ENCODE measurements at regions not wholly inside any gene's neighbourhood (a gene's known extent, or its start where the extent isn't known, plus 50 kb on each side); places are given as distances from the start of the nearest gene placed in this dataset.

DNA sequence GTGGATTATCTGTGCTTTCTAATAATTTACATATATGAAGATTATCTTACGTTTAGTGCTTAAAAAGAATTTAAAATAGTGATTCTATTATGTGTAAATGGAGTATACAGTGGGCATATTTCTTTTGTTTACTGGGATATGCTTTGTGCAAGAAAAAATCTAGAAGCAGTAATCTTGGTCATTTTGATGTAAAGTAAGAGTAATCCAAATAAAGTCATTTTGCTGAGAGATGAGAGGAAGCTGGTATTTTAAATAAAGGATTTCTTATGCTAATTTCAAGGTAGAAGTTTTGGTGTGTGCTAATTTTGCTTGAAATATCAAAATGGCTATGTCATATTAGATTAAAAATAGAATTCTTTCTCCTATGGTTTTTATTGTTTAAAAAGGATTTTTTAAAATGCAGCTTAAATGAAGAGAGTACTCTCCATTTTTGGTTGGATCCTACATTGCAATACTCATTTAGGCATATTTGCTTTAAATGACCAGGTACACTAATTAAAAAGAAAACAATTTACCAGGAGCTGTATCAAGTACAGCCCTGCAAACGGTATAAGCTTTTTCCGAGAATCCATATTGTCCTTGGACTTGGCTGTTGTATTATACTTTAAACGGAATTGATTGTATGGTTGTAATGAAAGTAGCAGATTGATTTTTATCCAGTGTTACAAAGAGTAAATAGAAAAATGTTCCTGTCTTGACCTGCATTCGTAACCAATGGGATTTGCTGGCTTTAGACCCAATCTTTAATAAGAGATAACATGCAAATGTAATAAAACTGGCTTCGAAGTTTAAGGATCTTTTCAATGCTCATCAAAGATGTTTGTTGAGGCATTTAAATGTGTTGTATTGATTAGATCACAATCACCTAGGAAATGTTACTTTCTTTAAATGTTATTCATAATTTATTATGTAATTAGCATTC lies 574.7 kb downstream of the USP25 start:
- Histone ChIP-seq H3K4me3 (no peak overlapping the region), H3K4me2 (no peak overlapping the region), H4K20me1 (no peaks in the 10 kb centered on the region), H3K9ac (no peak overlapping the region), H3K27me3 (no peaks in the 10 kb centered on the region), H3K36me3 (no peaks in the 10 kb centered on the region), H3K4me1 (no peaks in the 10 kb centered on the region), H3K9me3 (replicated peaks in 1 of 11) (no peaks in the 10 kb centered on the region), H3K27ac (no peak overlapping the region)
- no peak for TF ChIP-seq Cebpa-rat (IDR thresholded peaks at IDR 0.05)

- Histone ChIP-seq H3K27ac (no peak overlapping the region), H3K27me3 (no peaks in the 10 kb centered on the region), H3K4me1 (no peaks in the 10 kb centered on the region), H3K9me3 (replicated peaks in 1 of 11) (no peaks in the 10 kb centered on the region), H4K20me1 (no peaks in the 10 kb centered on the region), H3K4me3 (no peak overlapping the region), H3K36me3 (no peaks in the 10 kb centered on the region), H3K9ac (no peak overlapping the region), H3K4me2 (no peak overlapping the region)
- no peak for TF ChIP-seq Cebpa-rat (IDR thresholded peaks at IDR 0.05)
These were observed 575.9 kb downstream of the USP25 start for GRCh38 chr21:16305686-16306085.

- TF ChIP-seq Cebpa-rat (IDR thresholded peaks at IDR 0.05) = no peak
- no peak overlapping the region for H3K4me3 ChIP-seq
- no peaks in the 10 kb centered on the region for H4K20me1 ChIP-seq
- H3K36me3 ChIP-seq = no peaks in the 10 kb centered on the region
- no peaks in the 10 kb centered on the region for H3K4me1 ChIP-seq
- H3K27me3 ChIP-seq = no peaks in the 10 kb centered on the region
- no peak overlapping the region for H3K9ac ChIP-seq
- no peak overlapping the region for H3K27ac ChIP-seq
- H3K4me2 ChIP-seq = no peak overlapping the region
- no peaks in the 10 kb centered on the region for H3K9me3 ChIP-seq (replicated peaks in 1 of 11)
These were observed 577.5 kb downstream of the USP25 start for GRCh38 chr21:16307256-16307655.

GRCh38 chr21:16308269-16308668 lies 578.5 kb downstream of the USP25 start:
- H3K4me2 ChIP-seq = no peak overlapping the region
- H3K27ac ChIP-seq = no peak overlapping the region
- no peaks in the 10 kb centered on the region for H3K27me3 ChIP-seq
- H4K20me1 ChIP-seq = no peaks in the 10 kb centered on the region
- H3K9me3 ChIP-seq (replicated peaks in 1 of 11) = no peaks in the 10 kb centered on the region
- no peak overlapping the region for H3K9ac ChIP-seq
- no peaks in the 10 kb centered on the region for H3K4me1 ChIP-seq
- no peak overlapping the region for H3K4me3 ChIP-seq
- no peak for TF ChIP-seq Cebpa-rat (IDR thresholded peaks at IDR 0.05)
- no peaks in the 10 kb centered on the region for H3K36me3 ChIP-seq

GRCh38 chr21:16309250-16309971 lies 579.6 kb downstream of the USP25 start:
- Histone ChIP-seq H4K20me1 (no peaks in the 10 kb centered on the region), H3K4me1 (no peaks in the 10 kb centered on the region), H3K27me3 (no peaks in the 10 kb centered on the region), H3K9ac (no peak overlapping the region), H3K9me3 (replicated peaks in 1 of 11) (no peaks in the 10 kb centered on the region), H3K27ac (no peak overlapping the region), H3K4me2 (no peak overlapping the region), H3K36me3 (no peaks in the 10 kb centered on the region), H3K4me3 (no peak overlapping the region)
- TF ChIP-seq Cebpa-rat (IDR thresholded peaks at IDR 0.05) = no peak

DNA sequence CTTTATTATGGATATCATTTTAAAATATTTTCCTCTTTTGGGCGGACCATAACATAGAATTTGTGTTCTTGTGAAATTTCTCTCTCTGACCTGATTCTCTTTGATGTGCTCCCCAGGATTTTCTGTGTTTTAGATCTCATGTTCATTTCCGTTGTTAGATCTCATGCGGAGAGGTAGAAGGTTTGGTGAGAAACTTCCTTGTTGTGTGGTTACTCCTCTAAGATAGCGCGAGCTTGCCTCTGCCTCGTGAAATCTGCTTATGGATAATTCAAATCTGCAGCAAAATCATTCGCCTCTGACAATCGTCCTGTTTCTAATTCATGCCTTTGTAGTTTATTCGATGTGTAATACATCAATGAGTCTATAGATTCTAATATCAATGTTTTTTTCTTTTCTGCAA lies 580.4 kb downstream of the USP25 start:
- TF ChIP-seq Cebpa-rat (IDR thresholded peaks at IDR 0.05) = no peak
- Histone ChIP-seq H3K4me2 (no peak overlapping the region), H4K20me1 (no peaks in the 10 kb centered on the region), H3K27ac (no peak overlapping the region), H3K4me3 (no peak overlapping the region), H3K4me1 (no peaks in the 10 kb centered on the region), H3K9me3 (replicated peaks in 1 of 11) (no peaks in the 10 kb centered on the region), H3K9ac (no peak overlapping the region), H3K27me3 (no peaks in the 10 kb centered on the region), H3K36me3 (no peaks in the 10 kb centered on the region)

GRCh38 chr21:16311229-16311628 lies 581.4 kb downstream of the USP25 start:
- no peaks in the 10 kb centered on the region for H3K9me3 ChIP-seq (replicated peaks in 1 of 11)
- H3K27ac ChIP-seq = no peak overlapping the region
- H3K27me3 ChIP-seq = no peaks in the 10 kb centered on the region
- H3K9ac ChIP-seq = no peak overlapping the region
- H3K36me3 ChIP-seq = no peaks in the 10 kb centered on the region
- TF ChIP-seq Cebpa-rat (IDR thresholded peaks at IDR 0.05) = no peak
- H4K20me1 ChIP-seq = no peaks in the 10 kb centered on the region
- H3K4me1 ChIP-seq = no peaks in the 10 kb centered on the region
- no peak overlapping the region for H3K4me2 ChIP-seq
- H3K4me3 ChIP-seq = no peak overlapping the region

DNA sequence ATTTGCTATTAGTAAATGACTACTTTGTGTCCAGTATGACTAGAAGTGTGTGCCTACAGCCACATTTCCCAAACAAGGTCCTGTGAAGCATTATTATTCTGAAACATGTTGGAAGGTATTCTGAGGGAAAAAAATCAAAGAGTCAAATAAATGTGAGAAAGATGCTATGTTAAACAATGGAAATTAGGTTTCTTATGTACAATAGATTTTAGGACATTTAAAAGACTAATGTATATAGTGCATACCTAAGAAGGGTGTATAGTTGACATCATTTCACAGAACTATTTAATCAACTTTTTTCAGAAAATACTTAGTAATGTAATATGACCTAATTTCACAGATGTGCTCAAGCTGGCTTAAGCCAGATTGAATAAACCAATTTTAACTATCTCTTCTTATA lies 582.5 kb downstream of the USP25 start:
- Histone ChIP-seq H3K27me3 (no peaks in the 10 kb centered on the region), H4K20me1 (no peaks in the 10 kb centered on the region), H3K4me2 (no peak overlapping the region), H3K4me3 (no peak overlapping the region), H3K9ac (no peak overlapping the region), H3K9me3 (replicated peaks in 1 of 11) (no peaks in the 10 kb centered on the region), H3K36me3 (no peaks in the 10 kb centered on the region), H3K4me1 (no peaks in the 10 kb centered on the region), H3K27ac (no peak overlapping the region)
- no peak for TF ChIP-seq Cebpa-rat (IDR thresholded peaks at IDR 0.05)

GRCh38 chr21:16315223-16315622 lies 585.4 kb downstream of the USP25 start:
- H3K9me3 ChIP-seq (replicated peaks in 1 of 11) = no peaks in the 10 kb centered on the region
- H3K27ac ChIP-seq = no peak overlapping the region
- H3K4me1 ChIP-seq = no peaks in the 10 kb centered on the region
- no peak overlapping the region for H3K4me2 ChIP-seq
- H3K27me3 ChIP-seq = no peaks in the 10 kb centered on the region
- TF ChIP-seq Cebpa-rat (IDR thresholded peaks at IDR 0.05) = no peak
- no peaks in the 10 kb centered on the region for H4K20me1 ChIP-seq
- no peak overlapping the region for H3K9ac ChIP-seq
- no peak overlapping the region for H3K4me3 ChIP-seq
- no peaks in the 10 kb centered on the region for H3K36me3 ChIP-seq
